RWPE2 (cell line): ENCODE measurements at regions not wholly inside any gene's neighbourhood (a gene's known extent, or its start where the extent isn't known, plus 50 kb on each side); places are given as distances from the start of the nearest gene placed in this dataset.
A peak's percentile ranks its signal among the peaks of the same experiment; 100 is the strongest.
"Not testable (repeated sequence)": the region's sequence is repeated elsewhere in the genome, so short reads cannot be mapped to it uniquely, and the experiment has no call there.

ENCODE experiments used
- ATAC-seq: fragments of 200-7000 bp; cut with Tn5 transposase; 3 replicates; pipeline ENCODE4 v1.9.1; 2021; ENCODE audit warnings: low read depth
- DNase-seq: peaks from one replicate; pipeline ENCODE4 v3.0.0-alpha.2; 2020; ENCODE audit warnings: low spot score
- H3K27ac ChIP-seq: fragments of 450-650 bp; 2 replicates; pipeline ENCODE4 v1.5.1; 2017; ENCODE audit warnings: mild to moderate bottlenecking; ENCODE audit not compliant: poor library complexity, severe bottlenecking
- H3K27me3 ChIP-seq: fragments of 250-450 bp; sonication (Bioruptor Pico); 2 replicates; pipeline ENCODE4 v1.5.1; 2021; ENCODE audit warnings: mild to moderate bottlenecking, moderate library complexity; ENCODE audit not compliant: insufficient read depth, poor library complexity, severe bottlenecking
- H3K36me3 ChIP-seq: fragments of 250-450 bp; sonication (Bioruptor Pico); 2 replicates; pipeline ENCODE4 v1.5.1; 2020; ENCODE audit warnings: low read depth, mild to moderate bottlenecking, moderate library complexity
- H3K4me1 ChIP-seq: fragments of 250-450 bp; sonication (Bioruptor Pico); 2 replicates; pipeline ENCODE4 v1.5.1; 2021; ENCODE audit warnings: mild to moderate bottlenecking, moderate library complexity; ENCODE audit not compliant: insufficient read depth, poor library complexity, severe bottlenecking
- H3K4me3 ChIP-seq: fragments of 250-450 bp; sonication (Bioruptor Pico); 2 replicates; pipeline ENCODE4 v1.5.1; 2021; ENCODE audit warnings: mild to moderate bottlenecking, moderate library complexity; ENCODE audit not compliant: severe bottlenecking
- H3K9me3 ChIP-seq: fragments of 250-450 bp; sonication (Bioruptor Pico); 2 replicates; pipeline ENCODE4 v1.5.1; 2021; ENCODE audit warnings: mild to moderate bottlenecking, moderate library complexity; ENCODE audit not compliant: severe bottlenecking
- CTCF ChIP-seq: fragments of 450-650 bp; IDR thresholded peaks from one replicate; pipeline ENCODE4 v1.5.1; 2017; ENCODE audit warnings: mild to moderate bottlenecking, moderate library complexity; ENCODE audit not compliant: poor library complexity, severe bottlenecking

GRCh38 chr16:87203060-87203656, 114.0 kb downstream of the C16orf95 start:
- Histone ChIP-seq H3K4me1 (peaks cover 21% of the 10 kb centered on the region), H3K27me3 (no peaks in the 10 kb centered on the region), H3K9me3 (no peaks in the 10 kb centered on the region), H3K27ac (no peak overlapping the region), H3K4me3 (no peak overlapping the region), H3K36me3 (no peaks in the 10 kb centered on the region)
- DNase-seq, result no peak
- peak; percentile 80 for TF ChIP-seq CTCF
- ATAC-seq, result peak; percentile 45; the same call in 2 of the 3 replicates

GRCh38 chr16:87206646-87207451, 110.3 kb downstream of the C16orf95 start:
- Histone ChIP-seq H3K4me1 (peaks cover 31% of the 10 kb centered on the region), H3K9me3 (no peaks in the 10 kb centered on the region), H3K27me3 (no peaks in the 10 kb centered on the region), H3K36me3 (no peaks in the 10 kb centered on the region), H3K27ac (peak overlapping the region; percentile 82), H3K4me3 (no peak overlapping the region)
- DNase-seq (no peak), ATAC-seq (peak; percentile 84)
- TF ChIP-seq CTCF, result no peak

- Histone ChIP-seq H3K27ac (peak overlapping the region; percentile 82), H3K36me3 (no peaks in the 10 kb centered on the region), H3K9me3 (no peaks in the 10 kb centered on the region), H3K4me1 (peaks cover 35% of the 10 kb centered on the region), H3K4me3 (no peak overlapping the region), H3K27me3 (no peaks in the 10 kb centered on the region)
- TF ChIP-seq CTCF, result no peak
- ATAC-seq (peak; percentile 64), DNase-seq (no peak)
These were observed 109.7 kb downstream of the C16orf95 start for GRCh38 chr16:87207509-87207908.

GRCh38 chr16:87207965-87208364, 109.2 kb downstream of the C16orf95 start:
- no peak for ATAC-seq
- no peak for DNase-seq
- peak overlapping the region; percentile 82 for H3K27ac ChIP-seq

GRCh38 chr16:87208968-87209367, 108.2 kb downstream of the C16orf95 start:
- not testable (repeated sequence) for H3K27ac ChIP-seq, ATAC-seq, H3K27me3 ChIP-seq, DNase-seq, H3K4me3 ChIP-seq, H3K36me3 ChIP-seq, H3K9me3 ChIP-seq
- H3K4me1 ChIP-seq, result peaks cover 35% of the 10 kb centered on the region

More at GRCh38 chr16:87207965-87208364, 109.2 kb downstream of the C16orf95 start:
- H3K4me1 ChIP-seq, result peaks cover 35% of the 10 kb centered on the region
- no peak overlapping the region for H3K4me3 ChIP-seq
- TF ChIP-seq CTCF, result no peak
- H3K36me3 ChIP-seq, result no peaks in the 10 kb centered on the region
- no peaks in the 10 kb centered on the region for H3K9me3 ChIP-seq
- no peaks in the 10 kb centered on the region for H3K27me3 ChIP-seq
